T-helper 1 cell treated with Interleukin-12 subunit alpha and Interleukin-12 subunit beta and Interleukin-4 antibody, amounts not matched to agents 30 μg/mL and 1 μg/mL, for 36 hours (primary cell): ENCODE measurements at regions not wholly inside any gene's neighbourhood (a gene's known extent, or its start where the extent isn't known, plus 50 kb on each side); places are given as distances from the start of the nearest gene placed in this dataset.
"Not testable (repeated sequence)": the region's sequence is repeated elsewhere in the genome, so short reads cannot be mapped to it uniquely, and the experiment has no call there.

ENCODE experiments used
- H3K27ac Mint-ChIP-seq: one replicate; pipeline ENCODE4 v1.8.0; 2021; ENCODE audit warnings: mild to moderate bottlenecking, mixed read lengths
- H3K27me3 Mint-ChIP-seq: one replicate; pipeline ENCODE4 v1.8.0; 2021; ENCODE audit warnings: low read depth, mixed read lengths
- H3K36me3 Mint-ChIP-seq: one replicate; pipeline ENCODE4 v1.8.0; 2021; ENCODE audit warnings: low read depth, mixed read lengths
- H3K4me1 Mint-ChIP-seq: one replicate; pipeline ENCODE4 v1.8.0; 2021; ENCODE audit warnings: low read depth, mixed read lengths
- H3K4me3 Mint-ChIP-seq: one replicate; pipeline ENCODE4 v1.8.0; 2021; ENCODE audit warnings: mild to moderate bottlenecking, moderate library complexity, mixed read lengths
- H3K9me3 Mint-ChIP-seq: one replicate; pipeline ENCODE4 v1.8.0; 2021; ENCODE audit warnings: mixed read lengths

GRCh38 chr1:22328331-22329147, 123.1 kb upstream of the ZBTB40 start:
- no peaks in the 10 kb centered on the region for H3K36me3 Mint-ChIP-seq
- H3K4me1 Mint-ChIP-seq, result no peaks in the 10 kb centered on the region
- no peak overlapping the region for H3K27ac Mint-ChIP-seq
- H3K4me3 Mint-ChIP-seq, result no peak overlapping the region
- H3K9me3 Mint-ChIP-seq, result no peaks in the 10 kb centered on the region
- peaks cover 2% of the 10 kb centered on the region for H3K27me3 Mint-ChIP-seq

GRCh38 chr1:22329148-22329515, 122.5 kb upstream of the ZBTB40 start:
- no peaks in the 10 kb centered on the region for H3K4me1 Mint-ChIP-seq
- no peak overlapping the region for H3K27ac Mint-ChIP-seq
- H3K27me3 Mint-ChIP-seq, result peaks cover 8% of the 10 kb centered on the region
- no peak overlapping the region for H3K4me3 Mint-ChIP-seq
- H3K36me3 Mint-ChIP-seq, result no peaks in the 10 kb centered on the region
- no peaks in the 10 kb centered on the region for H3K9me3 Mint-ChIP-seq

GRCh38 chr1:22330092-22330759, 121.4 kb upstream of the ZBTB40 start:
- Mint-ChIP-seq H3K4me1 (no peaks in the 10 kb centered on the region), H3K27ac (no peak overlapping the region), H3K36me3 (no peaks in the 10 kb centered on the region), H3K27me3 (peaks cover 9% of the 10 kb centered on the region), H3K4me3 (no peak overlapping the region), H3K9me3 (no peaks in the 10 kb centered on the region)

GRCh38 chr1:22330760-22331119, 120.9 kb upstream of the ZBTB40 start:
- H3K9me3 Mint-ChIP-seq, result no peaks in the 10 kb centered on the region
- peaks cover 9% of the 10 kb centered on the region for H3K27me3 Mint-ChIP-seq
- no peak overlapping the region for H3K4me3 Mint-ChIP-seq
- H3K27ac Mint-ChIP-seq, result no peak overlapping the region
- no peaks in the 10 kb centered on the region for H3K4me1 Mint-ChIP-seq
- no peaks in the 10 kb centered on the region for H3K36me3 Mint-ChIP-seq

DNA sequence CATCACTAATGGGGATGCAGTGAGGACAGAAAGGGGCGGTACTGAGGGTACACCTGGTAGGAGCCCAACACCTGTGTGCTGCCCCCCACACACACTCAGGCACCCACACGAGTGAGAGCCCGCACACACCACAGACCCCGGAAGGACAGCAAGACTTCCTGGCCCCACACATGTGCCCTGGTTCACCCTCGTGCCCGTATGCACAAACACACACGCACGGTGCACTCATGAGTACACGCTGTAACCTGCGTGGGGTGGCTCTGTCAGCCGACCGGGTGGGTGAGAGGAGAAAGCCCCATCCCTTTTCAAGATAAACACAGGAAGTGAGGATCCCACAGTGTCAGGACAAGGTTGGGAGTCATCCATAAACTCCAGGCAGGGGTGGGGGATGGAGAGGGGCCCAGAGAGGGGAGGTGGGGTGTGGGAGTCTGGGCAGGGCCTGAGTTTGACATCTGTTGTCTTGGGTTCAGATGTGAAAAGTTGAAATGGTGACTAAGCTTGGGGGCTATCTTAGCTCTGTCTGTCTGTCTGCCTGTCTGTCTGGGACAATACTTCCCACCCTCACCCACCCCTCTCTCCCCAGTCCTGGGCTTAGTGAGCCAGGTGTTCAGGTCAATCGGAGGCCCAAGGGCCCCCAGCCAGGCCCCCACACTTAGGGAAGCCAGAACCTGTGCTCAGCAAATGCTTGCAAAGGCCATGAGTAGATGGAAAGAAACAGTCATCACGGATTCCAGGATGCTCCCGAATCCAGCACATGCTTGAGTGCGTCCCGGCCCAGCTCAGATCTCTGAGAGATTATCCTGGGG, 119.8 kb upstream of the ZBTB40 start:
- Mint-ChIP-seq H3K9me3 (no peaks in the 10 kb centered on the region), H3K27ac (no peak overlapping the region), H3K36me3 (no peaks in the 10 kb centered on the region), H3K4me1 (no peaks in the 10 kb centered on the region), H3K27me3 (peaks cover 9% of the 10 kb centered on the region), H3K4me3 (no peak overlapping the region)

DNA sequence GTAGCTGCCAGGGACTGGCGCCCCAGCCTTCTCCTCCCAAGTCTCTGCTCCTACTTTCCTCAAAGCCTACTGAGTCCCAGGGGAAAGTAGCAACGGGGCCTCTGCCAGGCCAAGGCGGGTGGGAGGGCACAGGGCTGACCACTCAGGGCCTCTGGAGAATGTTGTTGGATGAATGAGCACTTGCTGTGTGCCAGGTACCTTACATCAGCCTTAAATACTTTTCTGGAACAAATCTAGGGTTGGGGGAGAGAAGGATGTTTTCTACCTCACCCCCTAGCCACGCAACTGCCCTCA, 119.3 kb upstream of the ZBTB40 start:
- H3K9me3 Mint-ChIP-seq, result no peaks in the 10 kb centered on the region
- H3K4me3 Mint-ChIP-seq, result no peak overlapping the region
- H3K4me1 Mint-ChIP-seq, result no peaks in the 10 kb centered on the region
- H3K27me3 Mint-ChIP-seq, result peaks cover 9% of the 10 kb centered on the region
- no peaks in the 10 kb centered on the region for H3K36me3 Mint-ChIP-seq
- H3K27ac Mint-ChIP-seq, result no peak overlapping the region

DNA sequence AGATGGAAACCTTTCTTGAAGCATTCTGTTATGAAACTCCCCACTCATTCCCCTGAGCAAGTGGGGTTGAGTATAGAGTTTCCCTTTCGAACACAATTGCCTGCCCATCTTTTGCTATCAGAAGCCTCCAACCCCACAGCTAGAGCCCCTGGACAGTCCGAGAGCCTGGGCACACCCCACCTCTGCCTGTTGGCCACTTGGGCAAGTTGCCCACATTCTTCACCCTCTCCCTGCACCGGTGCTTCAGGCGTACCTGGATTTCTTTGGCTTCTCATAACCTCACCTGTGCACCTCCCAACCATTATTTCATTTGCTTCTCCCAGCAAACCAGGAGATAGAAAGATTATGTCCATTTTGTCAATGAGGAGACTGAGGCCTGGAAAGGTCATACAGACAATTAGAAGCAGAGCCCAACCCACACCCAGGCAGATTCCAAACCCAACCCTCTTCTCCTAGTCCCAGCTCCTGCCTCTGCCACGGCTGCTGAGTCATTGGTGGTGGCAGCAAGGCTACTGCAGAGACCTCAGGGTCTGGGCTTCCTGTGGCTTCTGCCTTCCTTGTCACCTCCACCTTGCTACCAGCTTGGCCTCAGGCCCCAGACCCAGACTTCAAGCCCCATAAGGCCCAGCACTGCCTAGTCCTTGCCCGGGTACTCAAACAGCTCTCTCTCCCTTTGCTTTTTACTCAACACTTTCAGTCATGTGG, 118.7 kb upstream of the ZBTB40 start:
- Mint-ChIP-seq H3K9me3 (no peaks in the 10 kb centered on the region), H3K27ac (no peak overlapping the region), H3K4me1 (no peaks in the 10 kb centered on the region), H3K36me3 (no peaks in the 10 kb centered on the region), H3K4me3 (no peak overlapping the region), H3K27me3 (peaks cover 9% of the 10 kb centered on the region)

- H3K27ac Mint-ChIP-seq, result no peak overlapping the region
- H3K4me3 Mint-ChIP-seq, result no peak overlapping the region
- H3K27me3 Mint-ChIP-seq, result peaks cover 9% of the 10 kb centered on the region
- H3K36me3 Mint-ChIP-seq, result no peaks in the 10 kb centered on the region
- no peaks in the 10 kb centered on the region for H3K9me3 Mint-ChIP-seq
- no peaks in the 10 kb centered on the region for H3K4me1 Mint-ChIP-seq
Measured at GRCh38 chr1:22333516-22334121, 118.0 kb upstream of the ZBTB40 start.

DNA sequence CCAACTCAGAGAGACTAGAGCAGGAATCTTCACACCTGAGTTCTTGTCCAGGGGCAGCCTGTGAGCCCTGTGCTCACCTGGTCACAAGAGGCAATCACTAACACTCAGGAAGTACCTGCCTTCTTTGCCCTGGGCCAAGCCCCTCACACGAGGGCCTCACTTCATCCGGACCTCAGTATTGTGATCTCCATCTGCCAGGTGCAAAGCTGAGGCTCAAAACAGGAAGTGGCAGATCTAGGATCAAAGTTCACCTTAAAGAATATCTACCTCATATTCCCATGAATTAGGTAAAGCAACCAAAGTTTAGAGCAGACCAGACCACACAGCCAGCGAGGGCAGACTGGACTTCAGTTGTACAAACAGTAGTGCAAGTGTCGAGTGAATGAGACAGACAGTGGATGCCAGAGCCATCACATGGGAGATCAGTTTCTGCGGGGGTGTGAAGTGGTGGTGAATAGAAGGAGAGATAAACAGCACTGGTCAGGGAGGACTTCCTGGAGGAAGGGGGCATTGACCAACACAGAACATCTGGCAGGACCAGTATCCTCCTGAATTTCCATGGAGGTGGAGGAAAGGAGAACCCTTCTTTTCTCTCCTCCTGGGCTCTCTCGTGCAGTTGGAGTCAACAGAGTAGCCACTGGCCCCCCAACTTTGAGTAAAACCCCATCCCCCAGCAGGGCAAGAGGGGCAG, 116.6 kb upstream of the ZBTB40 start:
- H3K36me3 Mint-ChIP-seq, result no peaks in the 10 kb centered on the region
- H3K4me1 Mint-ChIP-seq, result no peaks in the 10 kb centered on the region
- H3K9me3 Mint-ChIP-seq, result no peaks in the 10 kb centered on the region

GRCh38 chr1:22336274-22336673, 115.4 kb upstream of the ZBTB40 start:
- peaks cover 12% of the 10 kb centered on the region for H3K27me3 Mint-ChIP-seq
- H3K27ac Mint-ChIP-seq, H3K9me3 Mint-ChIP-seq, H3K4me3 Mint-ChIP-seq, H3K36me3 Mint-ChIP-seq, H3K4me1 Mint-ChIP-seq: not testable (repeated sequence)

More for the DNA sequence above, 116.6 kb upstream of the ZBTB40 start:
- Mint-ChIP-seq H3K27ac (no peak overlapping the region), H3K4me3 (no peak overlapping the region), H3K27me3 (peaks cover 12% of the 10 kb centered on the region)

DNA sequence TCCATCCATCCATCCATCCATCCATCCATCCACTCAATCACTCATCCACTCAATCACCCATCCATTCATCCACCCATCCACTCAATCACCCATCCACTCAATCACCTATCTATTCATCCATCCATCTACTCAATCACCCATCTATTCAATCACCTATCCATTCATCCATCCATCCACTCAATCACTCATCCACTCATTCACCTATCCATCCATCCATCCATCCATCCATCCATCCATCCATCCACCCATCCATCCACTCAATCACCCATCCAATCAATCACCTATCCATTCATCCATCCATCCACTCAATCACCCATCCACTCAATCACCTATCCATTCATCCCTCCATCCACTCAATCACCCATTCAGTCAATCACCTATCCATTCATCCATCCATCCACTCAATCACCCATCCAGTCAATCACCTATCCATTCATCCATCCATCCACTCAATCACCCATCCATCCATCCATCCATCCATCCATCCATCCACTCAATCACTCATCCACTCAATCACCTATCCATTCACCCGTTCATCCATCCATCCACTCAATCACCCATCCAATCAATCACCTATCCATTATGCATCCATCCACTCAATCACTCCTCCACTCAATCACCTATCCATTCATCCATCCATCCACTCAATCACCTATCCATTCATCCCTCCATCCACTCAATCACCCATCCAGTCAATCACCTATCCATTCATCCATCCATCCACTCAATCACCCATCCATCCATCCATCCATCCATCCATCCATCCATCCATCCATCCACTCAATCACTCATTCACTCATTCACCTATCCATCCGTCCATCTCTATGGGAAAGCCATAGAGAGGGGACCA, 114.7 kb upstream of the ZBTB40 start:
- H3K4me3 Mint-ChIP-seq, H3K27ac Mint-ChIP-seq, H3K4me1 Mint-ChIP-seq, H3K36me3 Mint-ChIP-seq, H3K9me3 Mint-ChIP-seq: not testable (repeated sequence)
- peaks cover 12% of the 10 kb centered on the region for H3K27me3 Mint-ChIP-seq

- peaks cover 21% of the 10 kb centered on the region for H3K27me3 Mint-ChIP-seq
- no peaks in the 10 kb centered on the region for H3K4me1 Mint-ChIP-seq
- H3K4me3 Mint-ChIP-seq, result no peak overlapping the region
- no peaks in the 10 kb centered on the region for H3K36me3 Mint-ChIP-seq
- no peak overlapping the region for H3K27ac Mint-ChIP-seq
- H3K9me3 Mint-ChIP-seq, result no peaks in the 10 kb centered on the region
Measured at GRCh38 chr1:22338071-22338765, 113.4 kb upstream of the ZBTB40 start.

- no peaks in the 10 kb centered on the region for H3K9me3 Mint-ChIP-seq
- H3K27ac Mint-ChIP-seq, result no peak overlapping the region
- peaks cover 15% of the 10 kb centered on the region for H3K27me3 Mint-ChIP-seq
- no peak overlapping the region for H3K4me3 Mint-ChIP-seq
- no peaks in the 10 kb centered on the region for H3K4me1 Mint-ChIP-seq
- H3K36me3 Mint-ChIP-seq, result no peaks in the 10 kb centered on the region
Measured at GRCh38 chr1:22339237-22339636, 112.4 kb upstream of the ZBTB40 start.
